ENCODE measurements at regions not wholly inside any gene's neighbourhood (a gene's known extent, or its start where the extent isn't known, plus 50 kb on each side); places are given as distances from the start of the nearest gene placed in this dataset.

DNA sequence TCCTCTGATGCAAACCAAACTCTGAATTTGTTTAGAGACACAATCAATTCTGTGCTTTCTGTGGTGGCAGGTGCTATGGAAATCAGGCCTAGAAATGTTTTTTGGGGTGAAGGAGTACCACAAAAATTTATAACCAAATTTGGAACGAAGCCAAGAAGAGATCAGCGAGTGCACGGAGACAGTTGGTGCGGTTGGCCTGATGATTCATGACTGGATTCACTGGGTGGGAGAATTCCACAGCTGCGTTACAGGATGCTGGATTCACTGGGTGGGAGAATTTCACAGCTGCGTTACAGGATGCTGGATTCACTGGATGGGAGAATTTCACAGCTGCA, 135.6 kb upstream of the IRX4 start:
- DNase-seq (ENCODE audit: low read depth, low spot score): no peak
- H3K4me3 ChIP-seq (ENCODE audit: low read depth, low read length): no peak overlapping the region
- in situ Hi-C loops (cut with HindIII; ENCODE audit: low sequenced_read_pairs): no loop called here
- TF ChIP-seq, protein P1, sequence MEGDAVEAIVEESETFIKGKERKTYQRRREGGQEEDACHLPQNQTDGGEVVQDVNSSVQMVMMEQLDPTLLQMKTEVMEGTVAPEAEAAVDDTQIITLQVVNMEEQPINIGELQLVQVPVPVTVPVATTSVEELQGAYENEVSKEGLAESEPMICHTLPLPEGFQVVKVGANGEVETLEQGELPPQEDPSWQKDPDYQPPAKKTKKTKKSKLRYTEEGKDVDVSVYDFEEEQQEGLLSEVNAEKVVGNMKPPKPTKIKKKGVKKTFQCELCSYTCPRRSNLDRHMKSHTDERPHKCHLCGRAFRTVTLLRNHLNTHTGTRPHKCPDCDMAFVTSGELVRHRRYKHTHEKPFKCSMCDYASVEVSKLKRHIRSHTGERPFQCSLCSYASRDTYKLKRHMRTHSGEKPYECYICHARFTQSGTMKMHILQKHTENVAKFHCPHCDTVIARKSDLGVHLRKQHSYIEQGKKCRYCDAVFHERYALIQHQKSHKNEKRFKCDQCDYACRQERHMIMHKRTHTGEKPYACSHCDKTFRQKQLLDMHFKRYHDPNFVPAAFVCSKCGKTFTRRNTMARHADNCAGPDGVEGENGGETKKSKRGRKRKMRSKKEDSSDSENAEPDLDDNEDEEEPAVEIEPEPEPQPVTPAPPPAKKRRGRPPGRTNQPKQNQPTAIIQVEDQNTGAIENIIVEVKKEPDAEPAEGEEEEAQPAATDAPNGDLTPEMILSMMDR (IDR thresholded peaks at IDR 0.05; ENCODE audit: low read depth, low read length): no peak

DNA sequence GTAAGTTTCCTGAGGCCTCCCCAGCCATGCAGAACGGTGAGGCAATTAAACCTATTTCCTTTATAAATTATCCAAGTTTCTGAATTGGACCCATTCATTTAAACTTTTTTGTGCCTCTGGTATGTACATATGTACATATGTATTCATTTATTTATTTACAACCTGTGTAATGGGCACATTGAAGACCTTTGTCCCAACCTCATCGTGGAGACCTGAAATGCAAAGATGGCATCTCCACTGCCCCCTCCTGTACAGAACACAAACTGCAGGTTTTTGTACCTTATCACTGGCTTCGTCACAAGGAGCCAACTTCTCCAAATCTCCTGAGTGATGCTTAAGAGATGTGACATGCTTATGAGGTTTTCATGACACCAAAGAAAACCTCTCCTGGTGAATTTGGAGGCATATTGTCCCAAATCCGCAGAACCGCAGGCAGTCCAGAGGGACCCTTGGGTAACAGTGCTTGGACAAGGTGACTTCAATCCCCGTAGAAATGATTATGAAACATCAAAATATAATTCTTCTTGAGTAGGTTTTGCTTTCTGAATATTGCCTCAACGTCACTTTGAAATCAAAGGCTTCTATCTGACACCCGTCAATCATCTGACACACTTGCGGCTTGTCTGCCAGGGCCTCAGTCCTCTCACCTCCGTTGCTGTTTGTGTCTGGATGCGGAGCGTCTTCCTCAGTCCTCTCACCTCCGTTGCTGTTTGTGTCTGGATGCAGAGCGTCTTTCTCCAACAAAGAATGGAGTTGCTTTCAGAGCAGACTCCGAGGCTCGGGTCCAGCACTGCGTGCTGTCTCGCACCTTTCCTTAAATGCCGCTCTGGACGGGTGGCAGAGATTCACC, 135.0 kb upstream of the IRX4 start:
- TF ChIP-seq, protein P1 (IDR thresholded peaks at IDR 0.05; ENCODE audit: low read depth, low read length): peak; percentile 7
- DNase-seq (ENCODE audit: low read depth, low spot score): no peak
- in situ Hi-C loops (cut with HindIII; ENCODE audit: low sequenced_read_pairs): no loop called here

DNA sequence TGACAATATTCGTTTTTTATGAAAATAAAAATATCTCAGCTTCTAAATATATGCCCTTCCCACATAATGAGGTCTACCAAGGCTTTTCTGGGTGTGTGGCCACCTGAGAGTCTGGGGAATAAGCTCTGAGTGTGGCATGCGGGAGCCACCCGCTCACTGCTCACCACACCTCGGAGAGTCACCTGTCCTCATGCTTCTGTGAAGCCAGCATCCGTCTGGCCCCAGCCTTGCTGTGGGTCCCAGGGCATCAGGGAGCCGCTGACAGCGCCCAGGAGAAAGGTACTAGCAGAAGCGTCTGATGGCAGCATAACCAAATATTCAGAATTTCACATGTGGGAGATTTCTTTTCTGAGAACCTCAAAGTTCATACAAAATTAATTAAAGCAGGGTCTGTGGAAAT, 133.2 kb upstream of the IRX4 start:
- DNase-seq (ENCODE audit: low read depth, low spot score): no peak
- H3K4me3 ChIP-seq (ENCODE audit: low read depth, low read length): no peak overlapping the region
- in situ Hi-C loops (cut with HindIII; ENCODE audit: low sequenced_read_pairs): no loop called here
- TF ChIP-seq, protein P1 (IDR thresholded peaks at IDR 0.05; ENCODE audit: low read depth, low read length): no peak

More for the DNA sequence above, 135.0 kb upstream of the IRX4 start:
- H3K4me3 ChIP-seq (ENCODE audit: low read depth, low read length): no peak overlapping the region

DNA sequence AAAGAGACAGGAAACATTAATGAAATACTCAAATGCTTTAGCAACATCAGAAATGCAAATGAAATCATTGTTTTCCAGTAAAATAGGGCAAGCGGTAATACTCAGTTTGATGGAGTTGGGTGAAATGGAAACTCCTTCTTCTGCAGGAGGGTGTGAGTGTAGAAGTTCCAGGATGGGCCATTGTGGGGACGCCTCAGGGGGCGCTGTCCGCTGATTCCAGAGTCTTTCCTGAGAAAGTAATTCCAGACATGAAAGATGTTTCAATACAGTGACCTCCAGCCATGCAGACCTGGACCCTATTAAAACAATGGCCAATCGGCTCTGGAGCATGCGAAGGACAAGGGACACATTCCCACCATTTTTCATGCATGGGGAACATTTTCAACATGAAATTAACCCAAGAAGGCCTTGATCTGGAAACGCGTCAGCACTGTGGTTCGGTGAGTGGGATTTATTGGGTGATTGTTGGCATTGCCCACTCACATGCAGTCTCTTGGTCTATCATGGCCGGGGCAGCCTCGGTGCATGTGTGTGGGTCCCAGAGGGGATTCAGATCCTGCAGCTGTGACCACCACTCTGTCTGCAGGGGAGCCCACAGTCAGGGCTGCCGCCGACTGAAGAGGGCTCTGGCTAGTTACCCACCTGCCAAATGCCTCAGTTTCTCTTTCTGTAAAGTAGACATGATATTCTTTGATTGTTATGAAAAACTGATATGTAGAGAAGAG, 132.6 kb upstream of the IRX4 start:
- DNase-seq (ENCODE audit: low read depth, low spot score): no peak
- TF ChIP-seq, protein P1 (IDR thresholded peaks at IDR 0.05; ENCODE audit: low read depth, low read length): no peak
- in situ Hi-C loops (cut with HindIII; ENCODE audit: low sequenced_read_pairs): no loop called here
- no peak overlapping the region for H3K4me3 ChIP-seq (ENCODE audit: low read depth, low read length)

DNA sequence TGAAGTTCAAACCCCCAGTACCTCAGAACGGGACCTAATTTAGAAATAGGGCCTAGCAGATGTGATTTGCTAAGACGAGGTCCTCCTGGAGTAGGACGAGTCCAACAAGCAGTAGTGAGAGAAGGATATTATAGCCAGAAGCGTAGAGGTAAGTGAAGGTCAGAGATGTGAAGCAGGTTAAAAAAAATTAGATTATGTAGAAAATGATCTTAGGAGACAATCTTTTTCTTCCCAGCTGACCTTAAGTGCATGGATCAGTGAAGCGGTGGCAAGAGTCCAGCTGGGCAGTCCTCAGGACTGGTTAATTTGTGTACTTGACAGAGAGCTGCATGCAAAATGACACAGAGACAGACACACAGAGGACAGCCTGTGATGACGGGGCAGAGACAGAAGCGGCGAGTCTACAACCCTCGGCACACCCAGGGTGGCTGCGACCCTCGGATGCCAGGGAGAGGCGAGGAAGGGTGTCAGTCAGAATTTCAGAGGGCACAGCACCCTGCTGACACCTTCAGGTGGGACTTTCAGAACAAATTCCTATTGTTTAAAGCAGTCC, 131.4 kb upstream of the IRX4 start:
- no peak for DNase-seq (ENCODE audit: low read depth, low spot score)

More for the DNA sequence above, 131.4 kb upstream of the IRX4 start:
- H3K4me3 ChIP-seq (ENCODE audit: low read depth, low read length): no peak overlapping the region
- TF ChIP-seq, protein P1 (IDR thresholded peaks at IDR 0.05; ENCODE audit: low read depth, low read length): no peak
- in situ Hi-C loops (cut with HindIII; ENCODE audit: low sequenced_read_pairs): no loop called here

Measured in astrocyte of the spinal cord (primary cell).